B cell (primary cell): ENCODE measurements at regions not wholly inside any gene's neighbourhood (a gene's known extent, or its start where the extent isn't known, plus 50 kb on each side); places are given as distances from the start of the nearest gene placed in this dataset.

Source experiments
- ATAC-seq: fragments of 200-7000 bp; cut with Tn5 transposase; one replicate; pipeline ENCODE4 v1.10.0; 2021; ENCODE audit warnings: low read depth, mild to moderate bottlenecking, moderate number of reproducible peaks, moderate library complexity
- CTCF ChIA-PET: fragments of 350-600 bp; sonication (Branson Sonifier 250); formaldehyde crosslinking; loops from one replicate; lab custom pipeline; 2021; ENCODE audit warnings: antibody characterized with exemption, inconsistent platforms; lab: Charles Lee
- POLR2A ChIA-PET: fragments of 350-600 bp; sonication (Branson Sonifier 250); formaldehyde crosslinking; loops from one replicate; lab custom pipeline; 2021; ENCODE audit warnings: antibody characterized with exemption; lab: Charles Lee
- DNase-seq: peaks from one replicate; pipeline ENCODE4 v3.0.0; 2013
- H2AFZ ChIP-seq: 2 replicates; pipeline ENCODE4 v1.6.1; 2012; ENCODE audit warnings: mild to moderate bottlenecking, low read depth, low read length; ENCODE audit not compliant: insufficient read depth, poor library complexity, severe bottlenecking
- H3K27ac ChIP-seq, 2 donors: 1 replicate in 1 of 2; 2 replicates in 1 of 2; pipeline ENCODE4 v1.5.1; 2012 to 2013; ENCODE audit warnings: low read length in 2 of 2, mild to moderate bottlenecking in 2 of 2, moderate library complexity in 1 of 2
- H3K27me3 ChIP-seq, 4 experiments: fragments of 200-600 bp in 1 of 4; sonication (generic) in 1 of 4; replicated peaks in 1 of 4; 1 replicate in 2 of 4; 2 replicates in 2 of 4; pipeline versions ENCODE4 v1.6.1 to v1.7.0; 2013 to 2016; ENCODE audit warnings: low read length in 3 of 4, mild to moderate bottlenecking in 2 of 4, mixed read lengths in 1 of 4, moderate library complexity in 1 of 4; ENCODE audit not compliant: insufficient read depth in 4 of 4, control insufficient read depth in 3 of 4; ENCODE audit errors: control extremely low read depth in 1 of 4
- H3K36me3 ChIP-seq, 2 experiments: replicated peaks in 1 of 2; 1 replicate in 1 of 2; 2 replicates in 1 of 2; pipeline versions ENCODE4 v1.6.1 to v1.7.1; 2013; ENCODE audit warnings: low read length in 1 of 2; ENCODE audit not compliant: insufficient read depth in 2 of 2, control insufficient read depth in 1 of 2; ENCODE audit errors: control extremely low read depth in 1 of 2, extremely low read depth in 1 of 2
- H3K4me1 ChIP-seq, 2 donors: fragments of 200-600 bp in 1 of 2; sonication (generic) in 1 of 2; 1 replicate in 1 of 2; 2 replicates in 1 of 2; pipeline versions ENCODE4 v1.5.1 to v1.6.1; 2013 to 2017; ENCODE audit warnings: low read length in 2 of 2; ENCODE audit not compliant: control insufficient read depth in 2 of 2, insufficient read depth in 2 of 2
- H3K4me2 ChIP-seq: replicated peaks from 2 replicates; pipeline ENCODE3; 2012; ENCODE audit warnings: mild to moderate bottlenecking, low read depth, low read length; ENCODE audit not compliant: poor library complexity, severe bottlenecking
- H3K4me3 ChIP-seq, 5 experiments: fragments of 200-600 bp in 1 of 5; sonication (generic) in 1 of 5; 1 replicate in 3 of 5; 2 replicates in 2 of 5; pipeline versions ENCODE4 v1.5.1 to v1.7.0; 2011 to 2016; ENCODE audit warnings: low read length in 4 of 5, mild to moderate bottlenecking in 4 of 5, low read depth in 2 of 5, control low read depth in 1 of 5, moderate library complexity in 1 of 5; ENCODE audit not compliant: insufficient read depth in 1 of 5; ENCODE audit errors: control extremely low read depth in 1 of 5, extremely low read depth in 1 of 5
- H3K79me2 ChIP-seq: fragments of 200-600 bp; sonication (generic); one replicate; pipeline ENCODE4 v1.6.0; 2016; ENCODE audit warnings: low read length; ENCODE audit not compliant: control insufficient read depth, insufficient read depth
- H3K9ac ChIP-seq: fragments of 200-600 bp; sonication (generic); 2 replicates; pipeline ENCODE4 v1.6.1; 2017; ENCODE audit warnings: mild to moderate bottlenecking, low read length, moderate library complexity
- H3K9me3 ChIP-seq, 3 donors: one replicate each; pipeline versions ENCODE4 v1.6.1 to v1.7.1; 2013; ENCODE audit warnings: low read length in 2 of 3; ENCODE audit not compliant: control insufficient read depth in 2 of 3, insufficient read depth in 1 of 3; ENCODE audit errors: control extremely low read depth in 1 of 3
- H4K20me1 ChIP-seq: 2 replicates; pipeline ENCODE4 v1.6.0; 2012; ENCODE audit warnings: mild to moderate bottlenecking, low read length; ENCODE audit not compliant: insufficient read depth, control insufficient read depth, poor library complexity, severe bottlenecking
- H3K27ac Mint-ChIP-seq: one replicate; pipeline ENCODE4 v1.8.0; 2021; ENCODE audit warnings: mixed read lengths
- H3K27me3 Mint-ChIP-seq: one replicate; pipeline ENCODE4 v1.8.0; 2021; ENCODE audit warnings: mixed read lengths
- H3K4me1 Mint-ChIP-seq: one replicate; pipeline ENCODE4 v1.8.0; 2021; ENCODE audit warnings: mixed read lengths
- H3K4me3 Mint-ChIP-seq: one replicate; pipeline ENCODE4 v1.8.0; 2021; ENCODE audit warnings: mixed read lengths
- H3K9me3 Mint-ChIP-seq: one replicate; pipeline ENCODE4 v1.8.0; 2022; ENCODE audit warnings: mixed read lengths; ENCODE audit not compliant: insufficient read depth
- EZH2 ChIP-seq: IDR thresholded peaks from 2 replicates; pipeline ENCODE4 v1.6.1; 2012; ENCODE audit warnings: borderline replicate concordance, low read depth, mild to moderate bottlenecking, moderate library complexity, low read length; ENCODE audit not compliant: insufficient read depth, poor library complexity, severe bottlenecking
- WGBS: methylation state at CpG from one replicate; pipeline ENCODE4 v1.1.5; 2013; ENCODE audit warnings: missing lambda C conversion rate; ENCODE audit not compliant: insufficient coverage; 5-methylcytosine and 5-hydroxymethylcytosine counted together
- intact Hi-C: fragments of 100-400 bp; cut with micrococcal nuclease; formaldehyde crosslinking; loops from one replicate; pipeline ENCODE4 v1.10.0; 2022
- TF ChIP-seq, protein P1 (sequence below): fragments of 200-600 bp; IDR thresholded peaks from one replicate; pipeline ENCODE4 v1.8.0; 2022; ENCODE audit warnings: antibody characterized with exemption, mild to moderate bottlenecking

DNA sequence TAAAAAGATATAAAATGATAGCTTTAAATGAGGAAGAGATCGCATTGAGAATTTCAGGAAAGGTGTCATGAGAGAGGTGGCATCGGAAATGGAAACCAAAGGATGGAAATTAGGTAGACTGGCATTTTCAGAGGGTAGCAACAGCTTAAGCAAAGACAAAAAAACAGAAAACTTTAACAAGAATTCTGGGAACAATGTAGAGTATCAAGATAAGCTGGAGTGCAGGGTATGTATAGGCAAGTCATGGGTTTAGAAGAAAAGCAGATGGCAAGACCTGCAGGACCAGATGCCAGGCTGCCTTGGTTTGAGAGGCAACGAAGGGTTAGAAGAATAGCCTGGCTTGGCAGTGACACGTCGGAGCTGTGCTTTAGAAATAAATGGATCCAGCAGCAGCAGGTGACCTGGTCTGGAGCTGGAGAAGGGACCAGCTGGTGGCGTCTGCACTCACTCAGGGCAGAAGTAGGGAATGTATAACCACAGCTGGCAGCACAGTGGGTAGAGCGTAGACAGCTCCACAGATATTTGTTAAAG, 149.4 kb upstream of the TIAM1 start:
- no peaks in the 10 kb centered on the region for H4K20me1 ChIP-seq
- H3K27me3 Mint-ChIP-seq = no peaks in the 10 kb centered on the region
- no peaks in the 10 kb centered on the region for H3K36me3 ChIP-seq
- TF ChIP-seq, protein P1, sequence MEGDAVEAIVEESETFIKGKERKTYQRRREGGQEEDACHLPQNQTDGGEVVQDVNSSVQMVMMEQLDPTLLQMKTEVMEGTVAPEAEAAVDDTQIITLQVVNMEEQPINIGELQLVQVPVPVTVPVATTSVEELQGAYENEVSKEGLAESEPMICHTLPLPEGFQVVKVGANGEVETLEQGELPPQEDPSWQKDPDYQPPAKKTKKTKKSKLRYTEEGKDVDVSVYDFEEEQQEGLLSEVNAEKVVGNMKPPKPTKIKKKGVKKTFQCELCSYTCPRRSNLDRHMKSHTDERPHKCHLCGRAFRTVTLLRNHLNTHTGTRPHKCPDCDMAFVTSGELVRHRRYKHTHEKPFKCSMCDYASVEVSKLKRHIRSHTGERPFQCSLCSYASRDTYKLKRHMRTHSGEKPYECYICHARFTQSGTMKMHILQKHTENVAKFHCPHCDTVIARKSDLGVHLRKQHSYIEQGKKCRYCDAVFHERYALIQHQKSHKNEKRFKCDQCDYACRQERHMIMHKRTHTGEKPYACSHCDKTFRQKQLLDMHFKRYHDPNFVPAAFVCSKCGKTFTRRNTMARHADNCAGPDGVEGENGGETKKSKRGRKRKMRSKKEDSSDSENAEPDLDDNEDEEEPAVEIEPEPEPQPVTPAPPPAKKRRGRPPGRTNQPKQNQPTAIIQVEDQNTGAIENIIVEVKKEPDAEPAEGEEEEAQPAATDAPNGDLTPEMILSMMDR = no peak
- TF ChIP-seq EZH2 = no peak
- peaks cover 0 to 8% (median 0%) of the 10 kb centered on the region in 3 donors for H3K9me3 ChIP-seq
- ATAC-seq (no peak), DNase-seq (no peak)
- H3K9ac ChIP-seq = no peak overlapping the region
- H3K79me2 ChIP-seq = no peaks in the 10 kb centered on the region
- CTCF ChIA-PET = no interaction called here
- H3K4me1 ChIP-seq = no peaks in the 10 kb centered on the region
- no peak overlapping the region for H3K4me3 Mint-ChIP-seq
- H3K27ac Mint-ChIP-seq = no peak overlapping the region
- no peak overlapping the region for H3K27ac ChIP-seq
- H3K9me3 Mint-ChIP-seq = no peaks in the 10 kb centered on the region
- no peak overlapping the region for H3K4me2 ChIP-seq
- no peak overlapping the region for H3K4me3 ChIP-seq
- H3K4me1 Mint-ChIP-seq = no peaks in the 10 kb centered on the region
- 95% methylated on average over 5 of the region's 7 CpGs for WGBS
- intact Hi-C loops = no loop called here
- no peaks in the 10 kb centered on the region for H3K27me3 ChIP-seq
- H2AFZ ChIP-seq = no peak overlapping the region
- POLR2A ChIA-PET = no interaction called here

DNA sequence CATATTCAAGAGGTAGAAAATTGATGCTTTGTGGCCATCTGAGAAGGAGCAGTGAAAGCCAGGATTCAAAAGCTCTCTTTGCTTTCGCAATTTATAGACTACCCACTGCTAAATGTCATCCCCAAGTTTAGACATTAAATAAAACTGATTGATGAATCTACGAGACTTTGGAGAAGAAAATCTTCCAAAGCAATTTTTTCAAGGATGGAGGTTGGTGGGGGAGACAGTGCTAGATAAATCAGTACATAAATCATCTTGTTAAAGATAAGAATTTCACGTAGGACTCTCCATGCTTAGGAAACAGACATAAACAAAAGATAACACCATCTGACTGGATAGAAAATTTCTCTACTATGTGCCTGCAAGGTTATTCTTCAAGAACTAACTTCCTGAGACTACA, 147.6 kb upstream of the TIAM1 start:
- H3K4me1 Mint-ChIP-seq = no peaks in the 10 kb centered on the region
- Histone ChIP-seq H3K27ac (no peak overlapping the region), H3K36me3 (no peaks in the 10 kb centered on the region), H3K9me3 (peaks cover 0 to 14% (median 0%) of the 10 kb centered on the region in 3 donors), H2AFZ (no peak overlapping the region), H3K4me1 (no peaks in the 10 kb centered on the region), H3K4me2 (no peak overlapping the region), H3K4me3 (no peak overlapping the region), H3K27me3 (no peaks in the 10 kb centered on the region), H4K20me1 (no peaks in the 10 kb centered on the region), H3K79me2 (no peaks in the 10 kb centered on the region), H3K9ac (no peak overlapping the region)
- no peak for ATAC-seq
- no peak for TF ChIP-seq EZH2
- TF ChIP-seq, protein P1 = no peak
- no CpG with 5 or more reads among the region's 3 CpGs for WGBS
- intact Hi-C loops = no loop called here
- CTCF ChIA-PET = no interaction called here
- H3K4me3 Mint-ChIP-seq = no peak overlapping the region
- no peaks in the 10 kb centered on the region for H3K27me3 Mint-ChIP-seq
- DNase-seq = no peak
- H3K27ac Mint-ChIP-seq = no peak overlapping the region
- no peaks in the 10 kb centered on the region for H3K9me3 Mint-ChIP-seq
- POLR2A ChIA-PET = no interaction called here
